CD14-positive monocyte (primary cell): ENCODE measurements at regions not wholly inside any gene's neighbourhood (a gene's known extent, or its start where the extent isn't known, plus 50 kb on each side); places are given as distances from the start of the nearest gene placed in this dataset.

Source experiments
- DNase-seq, 3 donors: peaks; one replicate each; pipeline ENCODE4 v3.0.0-alpha.2; 2011 to 2022
- H2AFZ ChIP-seq: 2 replicates; pipeline ENCODE4 v1.6.0; 2012; ENCODE audit warnings: mild to moderate bottlenecking, low read depth, low read length, inconsistent platforms; ENCODE audit not compliant: insufficient read depth, poor library complexity, severe bottlenecking
- H3K27ac ChIP-seq, 2 donors: 1 replicate in 1 of 2; 2 replicates in 1 of 2; pipeline ENCODE4 v1.5.1; 2012 to 2013; ENCODE audit warnings: low read length in 2 of 2, control low read depth in 1 of 2, inconsistent platforms in 1 of 2, low read depth in 1 of 2, mild to moderate bottlenecking in 1 of 2
- H3K27me3 ChIP-seq, 2 donors: one replicate each; pipeline versions ENCODE4 v1.6.0 to v1.6.1; 2011 to 2013; ENCODE audit warnings: low read length in 2 of 2; ENCODE audit not compliant: control insufficient read depth in 2 of 2, insufficient read depth in 2 of 2
- H3K36me3 ChIP-seq, 2 donors: replicated peaks in 1 of 2; 1 replicate in 1 of 2; 2 replicates in 1 of 2; pipeline versions ENCODE4 v1.5.1 to v1.6.1; 2012 to 2013; ENCODE audit warnings: low read length in 2 of 2, control low read depth in 1 of 2, inconsistent platforms in 1 of 2, mild to moderate bottlenecking in 1 of 2; ENCODE audit not compliant: insufficient read depth in 2 of 2, control insufficient read depth in 1 of 2
- H3K4me1 ChIP-seq, 2 donors: 1 replicate in 1 of 2; 2 replicates in 1 of 2; pipeline versions ENCODE4 v1.5.1 to v1.6.1; 2012 to 2013; ENCODE audit warnings: low read length in 2 of 2, control low read depth in 1 of 2, inconsistent platforms in 1 of 2, mild to moderate bottlenecking in 1 of 2, moderate library complexity in 1 of 2; ENCODE audit not compliant: insufficient read depth in 2 of 2, control insufficient read depth in 1 of 2
- H3K4me2 ChIP-seq: replicated peaks from 2 replicates; pipeline ENCODE3; 2012; ENCODE audit warnings: low read length, moderate library complexity, mild to moderate bottlenecking; ENCODE audit not compliant: poor library complexity, severe bottlenecking; ENCODE audit errors: extremely low read depth
- H3K4me3 ChIP-seq, 3 experiments: fragments of 200-600 bp in 1 of 3; sonication (generic) in 1 of 3; replicated peaks in 1 of 3; 1 replicate in 2 of 3; 2 replicates in 1 of 3; pipeline ENCODE4 v1.5.1; 2011 to 2013; ENCODE audit warnings: low read length in 3 of 3, mild to moderate bottlenecking in 3 of 3, control low read depth in 2 of 3, low read depth in 2 of 3, inconsistent platforms in 1 of 3, moderate library complexity in 1 of 3
- H3K79me2 ChIP-seq: 2 replicates; pipeline ENCODE4 v1.6.0; 2012; ENCODE audit warnings: mild to moderate bottlenecking, control low read depth, inconsistent platforms, low read length, moderate library complexity; ENCODE audit not compliant: insufficient read depth
- H3K9ac ChIP-seq: 2 replicates; pipeline ENCODE4 v1.6.0; 2017; ENCODE audit warnings: low read length, mild to moderate bottlenecking; ENCODE audit not compliant: insufficient read depth, poor library complexity, severe bottlenecking
- H3K9me3 ChIP-seq, 2 donors: replicated peaks in 1 of 2; 1 replicate in 1 of 2; 2 replicates in 1 of 2; pipeline versions ENCODE4 v1.5.1 to v1.6.1; 2012 to 2013; ENCODE audit warnings: low read length in 2 of 2, control low read depth in 1 of 2; ENCODE audit not compliant: control insufficient read depth in 1 of 2, insufficient read depth in 1 of 2
- H4K20me1 ChIP-seq: 2 replicates; pipeline ENCODE4 v1.6.0; 2012; ENCODE audit warnings: mild to moderate bottlenecking, low read length, control low read depth, moderate library complexity; ENCODE audit not compliant: insufficient read depth
- H3K27ac Mint-ChIP-seq, 7 donors: one replicate each; pipeline ENCODE4 v1.8.0; 2020; ENCODE audit warnings: mild to moderate bottlenecking in 7 of 7, mixed read lengths in 7 of 7, moderate library complexity in 6 of 7, inconsistent platforms in 2 of 7
- H3K27me3 Mint-ChIP-seq, 3 donors: one replicate each; pipeline ENCODE4 v1.8.0; 2021 to 2022; ENCODE audit warnings: low read depth in 3 of 3, mild to moderate bottlenecking in 3 of 3, mixed read lengths in 3 of 3, moderate library complexity in 3 of 3, inconsistent platforms in 1 of 3
- H3K36me3 Mint-ChIP-seq, 2 donors: one replicate each; pipeline ENCODE4 v1.8.0; 2020; ENCODE audit warnings: mixed read lengths in 2 of 2, inconsistent platforms in 1 of 2, mild to moderate bottlenecking in 1 of 2
- H3K4me1 Mint-ChIP-seq: one replicate; pipeline ENCODE4 v1.8.0; 2020; ENCODE audit warnings: mild to moderate bottlenecking, mixed read lengths
- H3K4me3 Mint-ChIP-seq, 2 donors: one replicate each; pipeline ENCODE4 v1.8.0; 2020; ENCODE audit warnings: mild to moderate bottlenecking in 2 of 2, mixed read lengths in 2 of 2, moderate library complexity in 1 of 2
- H3K9me3 Mint-ChIP-seq, 7 donors: one replicate each; pipeline ENCODE4 v1.8.0; 2020 to 2022; ENCODE audit warnings: mixed read lengths in 7 of 7, mild to moderate bottlenecking in 6 of 7, moderate library complexity in 6 of 7, inconsistent platforms in 2 of 7
- WGBS: methylation state at CpG from one replicate; pipeline ENCODE4 v1.1.5; 2013; ENCODE audit warnings: missing lambda C conversion rate; ENCODE audit not compliant: insufficient coverage; 5-methylcytosine and 5-hydroxymethylcytosine counted together
- intact Hi-C, 2 donors: fragments of 100-400 bp; cut with micrococcal nuclease; formaldehyde crosslinking; loops; one replicate each; pipeline versions ENCODE4 v1.15.0 to v1.15.1; 2023
- TF ChIP-seq, protein P1 (sequence below): fragments of 200-600 bp; IDR thresholded peaks from one replicate; pipeline ENCODE4 v1.8.0; 2022; ENCODE audit warnings: antibody characterized with exemption, mild to moderate bottlenecking

DNA sequence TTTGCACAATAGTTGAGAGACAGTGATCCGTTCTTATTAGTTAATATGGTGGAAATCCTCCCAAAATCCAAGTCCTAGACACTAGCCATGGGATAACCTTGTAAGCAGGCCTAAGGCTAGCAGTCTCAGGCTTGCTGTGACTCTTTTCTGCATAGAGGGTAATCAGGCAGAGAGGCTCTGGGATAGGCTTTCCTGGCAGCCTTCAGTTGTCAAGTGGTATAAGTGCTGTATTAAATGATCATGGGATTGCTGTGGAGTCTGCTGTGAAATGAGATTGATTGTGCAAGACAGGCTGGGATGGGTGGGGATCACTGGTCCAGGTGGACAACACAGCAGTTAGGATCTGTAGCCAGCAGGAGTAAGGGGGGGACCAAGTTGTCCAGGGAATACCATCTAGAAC is 416.4 kb downstream of the TLE4 start:
- Mint-ChIP-seq H3K4me3 (no peak overlapping the region), H3K36me3 (no peaks in the 10 kb centered on the region), H3K27me3 (no peaks in the 10 kb centered on the region), H3K4me1 (no peaks in the 10 kb centered on the region), H3K27ac (no peak overlapping the region), H3K9me3 (peaks cover 0 to 9% (median 0%) of the 10 kb centered on the region in 7 donors)
- no peak for DNase-seq
- Histone ChIP-seq H3K79me2 (no peaks in the 10 kb centered on the region), H3K9me3 (peaks cover 0 to 4% of the 10 kb centered on the region in 2 donors), H3K4me3 (no peak overlapping the region), H2AFZ (no peak overlapping the region), H3K9ac (no peak overlapping the region), H3K27ac (no peak overlapping the region), H3K27me3 (no peaks in the 10 kb centered on the region), H3K4me2 (no peak overlapping the region), H4K20me1 (no peaks in the 10 kb centered on the region), H3K4me1 (no peaks in the 10 kb centered on the region), H3K36me3 (no peaks in the 10 kb centered on the region)
- TF ChIP-seq, protein P1, sequence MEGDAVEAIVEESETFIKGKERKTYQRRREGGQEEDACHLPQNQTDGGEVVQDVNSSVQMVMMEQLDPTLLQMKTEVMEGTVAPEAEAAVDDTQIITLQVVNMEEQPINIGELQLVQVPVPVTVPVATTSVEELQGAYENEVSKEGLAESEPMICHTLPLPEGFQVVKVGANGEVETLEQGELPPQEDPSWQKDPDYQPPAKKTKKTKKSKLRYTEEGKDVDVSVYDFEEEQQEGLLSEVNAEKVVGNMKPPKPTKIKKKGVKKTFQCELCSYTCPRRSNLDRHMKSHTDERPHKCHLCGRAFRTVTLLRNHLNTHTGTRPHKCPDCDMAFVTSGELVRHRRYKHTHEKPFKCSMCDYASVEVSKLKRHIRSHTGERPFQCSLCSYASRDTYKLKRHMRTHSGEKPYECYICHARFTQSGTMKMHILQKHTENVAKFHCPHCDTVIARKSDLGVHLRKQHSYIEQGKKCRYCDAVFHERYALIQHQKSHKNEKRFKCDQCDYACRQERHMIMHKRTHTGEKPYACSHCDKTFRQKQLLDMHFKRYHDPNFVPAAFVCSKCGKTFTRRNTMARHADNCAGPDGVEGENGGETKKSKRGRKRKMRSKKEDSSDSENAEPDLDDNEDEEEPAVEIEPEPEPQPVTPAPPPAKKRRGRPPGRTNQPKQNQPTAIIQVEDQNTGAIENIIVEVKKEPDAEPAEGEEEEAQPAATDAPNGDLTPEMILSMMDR = no peak
- no CpG with 5 or more reads among the region's 1 CpG for WGBS
- intact Hi-C loops = no loop called here

DNA sequence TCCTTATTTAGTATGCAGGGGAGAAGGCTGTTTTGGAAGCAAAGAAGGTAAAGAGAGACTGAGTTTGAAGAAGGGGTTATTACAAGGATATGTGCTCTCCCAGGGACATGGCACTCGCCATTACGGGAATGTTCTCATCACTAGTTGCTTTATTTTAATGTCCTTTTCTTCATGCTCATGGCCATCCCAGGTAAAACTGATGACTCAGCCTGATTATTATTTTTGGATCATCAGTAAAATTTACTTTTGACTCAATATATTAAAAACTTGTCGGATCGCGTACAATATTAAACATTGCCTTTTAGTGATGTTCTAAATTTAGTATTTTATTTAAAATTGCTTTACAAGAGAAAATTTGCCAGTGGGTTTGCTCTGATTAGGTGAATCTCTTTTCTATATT is 414.7 kb downstream of the TLE4 start:
- no peaks in the 10 kb centered on the region for H4K20me1 ChIP-seq
- Mint-ChIP-seq H3K27me3 (no peaks in the 10 kb centered on the region), H3K4me3 (no peak overlapping the region), H3K36me3 (no peaks in the 10 kb centered on the region), H3K27ac (no peak overlapping the region), H3K4me1 (no peaks in the 10 kb centered on the region), H3K9me3 (peaks cover 0 to 9% (median 2%) of the 10 kb centered on the region in 7 donors)
- H3K36me3 ChIP-seq = no peaks in the 10 kb centered on the region
- no peak overlapping the region for H2AFZ ChIP-seq
- no peak overlapping the region for H3K4me3 ChIP-seq
- H3K4me1 ChIP-seq = no peaks in the 10 kb centered on the region
- no peak overlapping the region for H3K4me2 ChIP-seq
- no peak overlapping the region for H3K27ac ChIP-seq
- no CpG with 5 or more reads among the region's 5 CpGs for WGBS
- intact Hi-C loops = no loop called here
- peaks cover 0 to 4% of the 10 kb centered on the region in 2 donors for H3K9me3 ChIP-seq
- no peaks in the 10 kb centered on the region for H3K79me2 ChIP-seq
- H3K9ac ChIP-seq = no peak overlapping the region
- TF ChIP-seq, protein P1 = no peak
- no peaks in the 10 kb centered on the region for H3K27me3 ChIP-seq
- DNase-seq = no peak
